Thyroid gland (tissue), 4 donors: ENCODE measurements at regions not wholly inside any gene's neighbourhood (a gene's known extent, or its start where the extent isn't known, plus 50 kb on each side); places are given as distances from the start of the nearest gene placed in this dataset.

Experiments used
- POLR2A ChIP-seq, 2 donors: fragments of 450-650 bp; IDR thresholded peaks; one replicate each; pipeline ENCODE4 v1.6.1; 2017; ENCODE audit warnings: antibody characterized with exemption in 2 of 2, mild to moderate bottlenecking in 2 of 2, moderate library complexity in 1 of 2
- TF ChIP-seq, protein P1 (sequence below), 6 experiments: fragments of 200-600 bp in 3 of 6; fragments of 450-650 bp in 3 of 6; sonication (generic) in 3 of 6; IDR thresholded peaks; one replicate each; pipeline ENCODE4 v1.5.1; 2016 to 2019; ENCODE audit warnings: antibody characterized with exemption in 6 of 6, mild to moderate bottlenecking in 2 of 6, inconsistent platforms in 1 of 6, moderate library complexity in 1 of 6

- TF ChIP-seq, protein P1, sequence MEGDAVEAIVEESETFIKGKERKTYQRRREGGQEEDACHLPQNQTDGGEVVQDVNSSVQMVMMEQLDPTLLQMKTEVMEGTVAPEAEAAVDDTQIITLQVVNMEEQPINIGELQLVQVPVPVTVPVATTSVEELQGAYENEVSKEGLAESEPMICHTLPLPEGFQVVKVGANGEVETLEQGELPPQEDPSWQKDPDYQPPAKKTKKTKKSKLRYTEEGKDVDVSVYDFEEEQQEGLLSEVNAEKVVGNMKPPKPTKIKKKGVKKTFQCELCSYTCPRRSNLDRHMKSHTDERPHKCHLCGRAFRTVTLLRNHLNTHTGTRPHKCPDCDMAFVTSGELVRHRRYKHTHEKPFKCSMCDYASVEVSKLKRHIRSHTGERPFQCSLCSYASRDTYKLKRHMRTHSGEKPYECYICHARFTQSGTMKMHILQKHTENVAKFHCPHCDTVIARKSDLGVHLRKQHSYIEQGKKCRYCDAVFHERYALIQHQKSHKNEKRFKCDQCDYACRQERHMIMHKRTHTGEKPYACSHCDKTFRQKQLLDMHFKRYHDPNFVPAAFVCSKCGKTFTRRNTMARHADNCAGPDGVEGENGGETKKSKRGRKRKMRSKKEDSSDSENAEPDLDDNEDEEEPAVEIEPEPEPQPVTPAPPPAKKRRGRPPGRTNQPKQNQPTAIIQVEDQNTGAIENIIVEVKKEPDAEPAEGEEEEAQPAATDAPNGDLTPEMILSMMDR (IDR thresholded peaks at IDR 0.05) = no peak
- no peak for TF ChIP-seq POLR2A (IDR thresholded peaks at IDR 0.05)
Observed at GRCh38 chr2:102091121-102091520, 51.4 kb upstream of the IL1R1 start.
